GM21717 (cell line): ENCODE measurements at regions not wholly inside any gene's neighbourhood (a gene's known extent, or its start where the extent isn't known, plus 50 kb on each side); places are given as distances from the start of the nearest gene placed in this dataset.
"Not testable (repeated sequence)": the region's sequence is repeated elsewhere in the genome, so short reads cannot be mapped to it uniquely, and the experiment has no call there.

ENCODE experiments used
- ATAC-seq: cut with Tn5 transposase; IDR thresholded peaks from one replicate; pipeline ENCODE4 v1.9.1; 2021; ENCODE audit warnings: mild to moderate bottlenecking, moderate library complexity; ENCODE audit not compliant: unreplicated experiment

GRCh38 chr6:1156411-1156810 lies 155.5 kb upstream of the FOXQ1 start:
- ATAC-seq, result not testable (repeated sequence)

- ATAC-seq, result no peak
Observed at GRCh38 chr6:1153696-1154245, 158.1 kb upstream of the FOXQ1 start.

- no peak for ATAC-seq
Observed at GRCh38 chr6:1146500-1146899, 165.4 kb upstream of the FOXQ1 start.

GRCh38 chr6:1145768-1146218 lies 166.1 kb upstream of the FOXQ1 start:
- no peak for ATAC-seq

- ATAC-seq, result no peak
Observed at GRCh38 chr6:1144842-1145767, 166.8 kb upstream of the FOXQ1 start.

GRCh38 chr6:1143655-1144054 lies 168.2 kb upstream of the FOXQ1 start:
- no peak for ATAC-seq

GRCh38 chr6:1139155-1139890 lies 172.6 kb upstream of the FOXQ1 start:
- ATAC-seq, result no peak

GRCh38 chr6:1137849-1138248 lies 174.0 kb upstream of the FOXQ1 start:
- ATAC-seq, result no peak

GRCh38 chr6:1136827-1137226 lies 175.1 kb upstream of the FOXQ1 start:
- no peak for ATAC-seq

GRCh38 chr6:1136415-1136774 lies 175.5 kb upstream of the FOXQ1 start:
- ATAC-seq, result no peak

- ATAC-seq, result no peak
Observed at GRCh38 chr6:1135726-1136414, 176.0 kb upstream of the FOXQ1 start.

GRCh38 chr6:1131285-1132079 lies 180.4 kb upstream of the FOXQ1 start:
- no peak for ATAC-seq

GRCh38 chr6:1130709-1131108 lies 181.2 kb upstream of the FOXQ1 start:
- no peak for ATAC-seq

GRCh38 chr6:1129131-1129530 lies 182.8 kb upstream of the FOXQ1 start:
- ATAC-seq, result no peak

- no peak for ATAC-seq
Observed at GRCh38 chr6:1127597-1128288, 184.2 kb upstream of the FOXQ1 start.

- no peak for ATAC-seq
Observed at GRCh38 chr6:1127129-1127528, 184.8 kb upstream of the FOXQ1 start.

- ATAC-seq, result no peak
Observed at GRCh38 chr6:1126036-1126435, 185.9 kb upstream of the FOXQ1 start.

GRCh38 chr6:1125297-1125696 lies 186.6 kb upstream of the FOXQ1 start:
- no peak for ATAC-seq

GRCh38 chr6:1124885-1125284 lies 187.0 kb upstream of the FOXQ1 start:
- no peak for ATAC-seq
